ENCODE measurements at regions not wholly inside any gene's neighbourhood (a gene's known extent, or its start where the extent isn't known, plus 50 kb on each side); places are given as distances from the start of the nearest gene placed in this dataset.

GRCh38 chr19:46950526-46951170 lies 69.0 kb upstream of the NPAS1 start:
- Histone ChIP-seq H3K4me2 (peak overlapping the region; percentile 69), H3K27ac (peak overlapping the region; percentile 78 to 80), H3K4me1 (peaks cover 56% of the 10 kb centered on the region), H3K9me3 (no peaks in the 10 kb centered on the region), H3K4me3 (0 out of 3 replicates have a peak overlapping the region, but pooled peaks have one; percentile 15)
- no peak for FAIRE-seq
- peak; percentile 26 to 33; a peak in 5 of 6 replicates for ATAC-seq
- TF ChIP-seq EHF (CRISPR knock-in tag; IDR thresholded peaks at IDR 0.05) = no peak
- no peak for TF ChIP-seq NR3C1 (IDR thresholded peaks at IDR 0.05)
- TF ChIP-seq CBX2 (IDR thresholded peaks at IDR 0.05; ENCODE audit: borderline replicate concordance, low read depth) = no peak
- no peak for TF ChIP-seq GATA3 (IDR thresholded peaks at IDR 0.05; ENCODE audit: borderline replicate concordance)
- no peak for TF ChIP-seq ATOH8 (CRISPR knock-in tag; IDR thresholded peaks at IDR 0.05; ENCODE audit: low read depth)
- TF ChIP-seq TP53 (CRISPR knock-in tag; IDR thresholded peaks at IDR 0.05) = no peak
- TF ChIP-seq ZSCAN20 (CRISPR knock-in tag; IDR thresholded peaks at IDR 0.05) = no peak
- TF ChIP-seq BHLHE40 (IDR thresholded peaks at IDR 0.05; ENCODE audit: low read depth, low read length) = no peak
- no peak for TF ChIP-seq CHD4 (IDR thresholded peaks at IDR 0.05; ENCODE audit: borderline replicate concordance)
- TF ChIP-seq E2F6 (IDR thresholded peaks at IDR 0.05; ENCODE audit: borderline replicate concordance, low read depth) = no peak
- no peak for TF ChIP-seq NPAS2 (CRISPR knock-in tag; IDR thresholded peaks at IDR 0.05; ENCODE audit: borderline replicate concordance)
- TF ChIP-seq KDM5A (IDR thresholded peaks at IDR 0.05) = no peak
- TF ChIP-seq CHD2 (IDR thresholded peaks at IDR 0.05; ENCODE audit: low read length, partially characterized antibody) = no peak
- TF ChIP-seq RNF2 (IDR thresholded peaks at IDR 0.05; ENCODE audit: borderline replicate concordance, low read depth) = no peak
- TF ChIP-seq SMC3 (IDR thresholded peaks at IDR 0.05) = no peak
- no peak for TF ChIP-seq EHMT2 (IDR thresholded peaks at IDR 0.05; ENCODE audit: low read depth)
- TF ChIP-seq EP300 (IDR thresholded peaks at IDR 0.05) = no peak
- no peak for TF ChIP-seq HOXA7 (CRISPR knock-in tag; IDR thresholded peaks at IDR 0.05)
- TF ChIP-seq RCOR1 (IDR thresholded peaks at IDR 0.05; ENCODE audit: low read depth, low read length) = no peak
- no peak for TF ChIP-seq JUNB (IDR thresholded peaks at IDR 0.05)
- DNase-seq (ENCODE audit: low read depth in 1 of 2, low spot score in 1 of 2) = no peak
- WGBS (ENCODE audit: missing lambda C conversion rate) = 64% methylated on average over 7 of the region's 7 CpGs
- POLR2A ChIA-PET = interaction anchor here (1.3 kb wide), 1 partner anchor 25 kb away, joined by 3 read pairs; no protein-coding TSS in a partner anchor
- CTCF ChIA-PET = interaction anchor here (0.9 to 2.5 kb wide), 7 partner anchors 8 to 94 kb away, joined by 3 to 21 read pairs (median 3); no protein-coding TSS in a partner anchor

DNA sequence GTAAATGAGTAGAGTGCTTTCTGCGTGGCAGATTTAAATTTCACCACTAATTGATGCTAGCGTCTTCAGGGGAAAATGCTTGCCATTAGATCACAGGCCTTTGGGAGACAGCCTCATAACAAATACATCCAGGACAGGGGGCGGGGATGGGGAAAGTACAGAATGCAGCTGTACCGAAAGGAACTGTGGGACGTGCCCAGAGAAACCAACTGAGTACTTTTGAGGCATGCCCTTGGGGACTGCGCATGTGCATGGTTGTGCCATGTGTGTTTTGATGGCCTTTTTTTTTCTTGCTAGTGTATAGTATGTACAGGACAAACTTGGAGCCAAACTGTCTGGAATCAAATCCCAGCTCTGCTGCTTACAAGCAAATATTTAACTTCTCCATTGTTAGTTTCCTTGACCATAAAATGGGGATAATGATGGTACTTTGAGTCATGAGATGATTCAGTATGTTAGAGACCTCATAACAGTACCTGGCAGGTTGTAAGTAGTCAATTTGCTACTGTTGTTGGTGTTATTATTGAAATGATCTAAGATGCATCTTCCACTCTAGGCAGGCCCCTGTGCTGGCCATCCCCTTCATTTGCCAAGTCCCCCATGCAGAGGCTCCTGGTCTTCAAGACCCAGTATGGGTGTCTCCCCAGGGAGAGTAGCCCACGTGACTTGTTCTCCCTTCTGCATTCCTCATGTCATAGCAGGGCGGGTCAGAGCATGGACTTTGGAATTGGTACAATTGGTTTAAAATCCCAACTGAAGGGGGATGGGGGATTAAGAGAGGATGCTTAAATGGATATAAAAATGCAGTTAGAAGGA lies 68.3 kb upstream of the NPAS1 start:
- no peaks in the 10 kb centered on the region for H3K9me3 ChIP-seq
- H3K27ac ChIP-seq = peak overlapping the region; percentile 78 to 80
- ChIA-PET POLR2A (interaction anchor here (1.3 kb wide), 1 partner anchor 26 kb away, joined by 3 read pairs; no protein-coding TSS in a partner anchor), CTCF (interaction anchor here (0.9 to 2.5 kb wide), 6 partner anchors 8 to 94 kb away, joined by 3 to 21 read pairs (median 4); no protein-coding TSS in a partner anchor)
- peak overlapping the region; percentile 15; the same call in 1 of the 3 replicates for H3K4me3 ChIP-seq
- WGBS (ENCODE audit: missing lambda C conversion rate) = 10% methylated on average over 8 of the region's 8 CpGs
- peaks cover 55% of the 10 kb centered on the region for H3K4me1 ChIP-seq
- peak overlapping the region; percentile 69 for H3K4me2 ChIP-seq
- DNase-seq (ENCODE audit: low read depth in 1 of 2, low spot score in 1 of 2) = peak; percentile 92 to 94
- ATAC-seq = peak; percentile 83 to 85
- FAIRE-seq = peak; percentile 96
- no peak for TF ChIP-seq MAZ (IDR thresholded peaks at IDR 0.05; ENCODE audit: borderline replicate concordance, low read depth, low read length)
- TF ChIP-seq ZSCAN20 (CRISPR knock-in tag; IDR thresholded peaks at IDR 0.05) = no peak
- TF ChIP-seq, protein P1, sequence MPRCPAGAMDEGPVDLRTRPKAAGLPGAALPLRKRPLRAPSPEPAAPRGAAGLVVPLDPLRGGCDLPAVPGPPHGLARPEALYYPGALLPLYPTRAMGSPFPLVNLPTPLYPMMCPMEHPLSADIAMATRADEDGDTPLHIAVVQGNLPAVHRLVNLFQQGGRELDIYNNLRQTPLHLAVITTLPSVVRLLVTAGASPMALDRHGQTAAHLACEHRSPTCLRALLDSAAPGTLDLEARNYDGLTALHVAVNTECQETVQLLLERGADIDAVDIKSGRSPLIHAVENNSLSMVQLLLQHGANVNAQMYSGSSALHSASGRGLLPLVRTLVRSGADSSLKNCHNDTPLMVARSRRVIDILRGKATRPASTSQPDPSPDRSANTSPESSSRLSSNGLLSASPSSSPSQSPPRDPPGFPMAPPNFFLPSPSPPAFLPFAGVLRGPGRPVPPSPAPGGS (IDR thresholded peaks at IDR 0.05) = no peak
- no peak; a peak in 1 of 5 replicates for TF ChIP-seq RAD21 (conservative IDR thresholded peaks at IDR 0.05 in 1 of 2, IDR thresholded peaks at IDR 0.05 in 1 of 2)
- no peak for TF ChIP-seq KDM1A (IDR thresholded peaks at IDR 0.05; ENCODE audit: low read depth)
- TF ChIP-seq ATOH8 (CRISPR knock-in tag; IDR thresholded peaks at IDR 0.05; ENCODE audit: low read depth) = no peak
- TF ChIP-seq POLR2AphosphoS2 (conservative IDR thresholded peaks at IDR 0.05; ENCODE audit: low read length) = no peak
- TF ChIP-seq EHMT2 (IDR thresholded peaks at IDR 0.05; ENCODE audit: low read depth) = no peak
- TF ChIP-seq RFX5 (IDR thresholded peaks at IDR 0.05) = no peak
- TF ChIP-seq HDAC2 (IDR thresholded peaks at IDR 0.05) = no peak
- no peak for TF ChIP-seq ZNF302 (CRISPR knock-in tag; IDR thresholded peaks at IDR 0.05)
- peak; percentile 74 for TF ChIP-seq FOSL2 (IDR thresholded peaks at IDR 0.05)
- TF ChIP-seq FOSL2 (CRISPR knock-in tag; IDR thresholded peaks at IDR 0.05) = peak; percentile 83
- TF ChIP-seq, protein P2, sequence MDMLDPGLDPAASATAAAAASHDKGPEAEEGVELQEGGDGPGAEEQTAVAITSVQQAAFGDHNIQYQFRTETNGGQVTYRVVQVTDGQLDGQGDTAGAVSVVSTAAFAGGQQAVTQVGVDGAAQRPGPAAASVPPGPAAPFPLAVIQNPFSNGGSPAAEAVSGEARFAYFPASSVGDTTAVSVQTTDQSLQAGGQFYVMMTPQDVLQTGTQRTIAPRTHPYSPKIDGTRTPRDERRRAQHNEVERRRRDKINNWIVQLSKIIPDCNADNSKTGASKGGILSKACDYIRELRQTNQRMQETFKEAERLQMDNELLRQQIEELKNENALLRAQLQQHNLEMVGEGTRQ (IDR thresholded peaks at IDR 0.05) = peak; percentile 91
- TF ChIP-seq EP300 (IDR thresholded peaks at IDR 0.05) = no peak; a peak in 1 of 5 replicates
- TF ChIP-seq BHLHE40 (IDR thresholded peaks at IDR 0.05; ENCODE audit: low read depth, low read length) = peak; percentile 48; the same call in 1 of the 2 replicates
- no peak for TF ChIP-seq RARB (CRISPR knock-in tag; IDR thresholded peaks at IDR 0.05)

All from A549 (cell line).